NCI-H1105 treated with DMSO at 0.1 percent for 48 hours (cell line): ENCODE measurements at regions not wholly inside any gene's neighbourhood (a gene's known extent, or its start where the extent isn't known, plus 50 kb on each side); places are given as distances from the start of the nearest gene placed in this dataset.

Source experiments
- DNase-seq: peaks from one replicate; lab custom pipeline; 2025; lab: John Stamatoyannopoulos, UW

DNA sequence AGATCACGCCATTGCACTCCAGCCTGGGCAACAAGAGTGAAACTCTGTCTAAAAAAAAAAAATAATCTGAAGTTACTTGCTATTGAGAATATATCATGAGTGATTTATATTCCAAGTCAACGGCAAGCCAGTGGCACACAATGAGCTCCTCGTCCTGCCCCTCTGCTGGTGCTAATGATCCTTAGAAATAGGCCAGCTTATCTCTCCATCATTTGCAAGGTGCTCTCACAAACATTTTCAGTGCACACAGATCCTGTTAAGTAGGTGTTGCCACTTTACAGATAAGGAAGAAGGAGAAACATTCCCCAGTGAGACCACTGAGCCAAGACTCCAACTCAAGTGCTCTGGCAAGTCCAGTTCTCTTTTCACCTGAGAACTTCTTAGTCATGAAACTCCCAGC is 91.3 kb upstream of the GPR45 start:
- DNase-seq = no peak

DNA sequence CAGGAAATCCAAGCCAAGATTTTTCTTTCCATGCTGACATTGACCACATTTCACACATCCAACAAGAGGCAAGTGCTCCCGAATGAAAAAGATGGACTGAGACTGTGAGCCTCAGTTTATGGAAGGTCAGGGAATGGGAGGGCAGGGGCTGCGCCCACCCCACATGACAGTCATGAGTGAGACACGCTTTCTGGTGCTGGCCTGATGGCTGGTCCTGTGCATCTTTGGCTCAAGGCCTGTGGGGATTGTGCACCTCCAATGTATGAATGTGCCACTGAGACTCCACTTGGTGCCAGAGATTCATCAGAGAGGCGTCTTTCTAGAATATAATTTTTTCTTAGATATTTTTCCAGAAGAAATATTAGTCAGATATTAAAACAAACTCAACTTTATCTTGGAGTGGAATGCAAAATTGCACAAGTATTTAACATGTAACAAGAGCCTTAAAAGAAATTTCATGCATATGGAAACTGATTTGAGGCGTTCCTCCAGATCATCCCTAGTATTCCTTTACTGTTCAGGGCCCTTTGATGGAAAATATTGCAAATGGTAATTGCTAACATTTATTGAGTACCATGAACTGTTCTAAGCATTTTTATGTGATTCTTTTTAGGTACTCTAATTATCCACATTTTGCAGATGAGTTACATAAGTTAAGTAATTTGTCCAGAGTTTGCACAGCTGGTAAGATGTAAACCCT is 87.3 kb upstream of the GPR45 start:
- no peak for DNase-seq

DNA sequence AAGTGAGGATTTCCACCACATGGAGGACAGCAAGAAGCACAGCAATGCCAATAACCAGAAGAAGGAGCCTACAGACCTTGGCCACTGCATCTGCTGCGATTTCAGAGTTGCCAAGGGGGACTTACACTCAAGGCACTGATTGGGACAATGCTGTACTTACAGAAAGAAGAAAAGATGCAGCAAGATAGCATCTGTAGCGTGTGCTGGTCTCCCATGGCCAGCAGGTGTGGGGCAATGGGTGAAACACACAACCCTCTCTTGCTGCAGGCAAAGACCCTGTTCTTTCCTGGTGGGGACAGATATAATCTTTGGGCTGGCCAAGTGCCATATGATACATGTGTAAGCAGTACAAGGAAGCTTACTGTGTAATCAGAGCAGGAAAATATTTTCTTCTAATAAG is 85.4 kb upstream of the GPR45 start:
- no peak for DNase-seq

DNA sequence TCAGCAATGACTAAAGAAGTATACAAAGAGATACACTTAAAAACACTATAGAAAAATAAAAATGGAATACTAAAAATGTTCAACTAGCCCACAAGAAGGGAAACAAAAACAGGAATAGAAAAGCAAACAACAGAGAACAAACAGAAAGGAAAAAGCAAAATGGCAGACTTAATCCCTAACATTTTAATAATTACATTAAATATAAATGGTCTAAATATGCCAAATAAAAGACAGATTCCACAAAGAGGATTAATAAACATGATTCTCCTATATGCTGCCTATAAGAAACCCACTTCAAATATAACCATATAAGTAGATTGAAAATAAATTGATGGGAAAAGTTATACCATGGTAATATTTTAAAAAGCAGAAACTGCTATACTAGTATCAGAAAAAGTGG is 83.5 kb upstream of the GPR45 start:
- DNase-seq = no peak

DNA sequence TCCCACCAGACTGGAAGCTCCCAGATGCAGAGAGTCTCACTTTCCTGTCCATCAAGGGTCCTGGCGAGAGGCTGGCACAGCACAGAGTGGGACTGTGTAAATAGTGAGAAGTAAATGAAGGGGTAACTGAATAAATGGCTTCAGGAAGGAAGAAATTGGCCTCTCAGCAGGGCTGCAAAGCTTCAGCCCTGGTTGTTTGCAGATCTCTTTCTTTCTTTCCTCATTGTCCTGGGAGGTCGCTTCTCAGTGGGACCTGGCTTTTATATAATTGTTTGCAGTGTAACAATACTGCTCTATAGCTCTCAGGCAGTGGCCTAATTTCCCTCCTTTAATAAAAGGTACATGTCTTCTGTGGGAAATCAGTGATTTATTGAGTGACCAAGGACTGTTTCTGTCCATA is 74.9 kb upstream of the GPR45 start:
- no peak for DNase-seq

DNA sequence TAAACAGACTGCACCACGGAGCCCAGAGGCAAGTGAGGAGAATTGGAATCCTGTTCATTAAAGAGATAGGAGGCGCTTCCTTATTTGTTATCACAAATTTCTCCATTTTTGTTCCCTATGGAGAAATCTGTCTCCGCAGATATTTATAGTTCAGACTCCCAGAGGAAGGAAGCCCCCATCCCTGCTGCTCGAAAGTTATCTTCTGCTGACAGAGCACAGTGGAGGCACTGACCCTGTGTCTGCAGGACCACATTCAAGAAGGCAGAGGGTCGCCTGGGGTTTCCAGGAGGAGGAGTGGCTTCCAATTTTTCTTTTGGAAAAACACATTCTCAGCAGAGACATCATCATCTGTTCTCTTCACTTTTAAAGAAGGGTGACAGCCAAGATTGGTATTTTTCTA is 73.0 kb upstream of the GPR45 start:
- no peak for DNase-seq

DNA sequence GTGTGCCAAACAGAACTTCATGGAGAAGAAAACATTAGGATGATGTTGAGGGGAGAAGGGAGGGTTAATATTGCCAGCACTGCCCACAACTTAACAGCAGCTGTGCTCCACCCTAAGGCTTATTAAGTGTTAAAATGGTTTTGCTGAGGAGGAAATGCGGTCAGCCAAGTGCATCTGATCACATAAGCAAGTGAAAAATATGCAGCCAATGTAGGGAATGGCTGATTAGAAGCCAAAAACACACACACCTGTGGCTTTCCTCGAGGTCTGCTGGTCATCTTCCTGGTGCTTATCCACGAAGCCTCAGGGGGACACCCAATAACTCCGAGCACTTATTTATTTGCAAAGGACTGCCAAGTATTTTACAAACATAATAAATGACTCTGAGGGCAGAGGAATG is 66.3 kb upstream of the GPR45 start:
- DNase-seq = no peak

DNA sequence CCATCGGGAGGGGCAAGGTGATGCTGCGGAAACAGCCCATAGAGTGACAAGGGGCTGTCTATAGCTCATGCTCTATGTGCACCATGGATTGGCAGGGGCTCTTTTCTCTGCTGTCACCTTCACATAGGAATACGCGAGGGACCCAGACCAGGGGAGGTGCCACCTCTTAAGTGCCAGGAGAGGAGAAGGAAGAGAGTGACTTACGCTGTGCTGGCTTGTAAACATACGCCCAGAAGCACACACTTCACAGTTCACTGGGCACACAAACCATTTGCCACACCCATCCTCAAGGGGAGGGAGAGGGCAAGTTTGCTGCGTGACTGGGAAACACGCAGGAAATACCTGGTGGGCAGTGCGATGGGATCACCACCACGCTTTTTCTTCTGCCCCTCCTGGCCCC is 65.1 kb upstream of the GPR45 start:
- DNase-seq = no peak

DNA sequence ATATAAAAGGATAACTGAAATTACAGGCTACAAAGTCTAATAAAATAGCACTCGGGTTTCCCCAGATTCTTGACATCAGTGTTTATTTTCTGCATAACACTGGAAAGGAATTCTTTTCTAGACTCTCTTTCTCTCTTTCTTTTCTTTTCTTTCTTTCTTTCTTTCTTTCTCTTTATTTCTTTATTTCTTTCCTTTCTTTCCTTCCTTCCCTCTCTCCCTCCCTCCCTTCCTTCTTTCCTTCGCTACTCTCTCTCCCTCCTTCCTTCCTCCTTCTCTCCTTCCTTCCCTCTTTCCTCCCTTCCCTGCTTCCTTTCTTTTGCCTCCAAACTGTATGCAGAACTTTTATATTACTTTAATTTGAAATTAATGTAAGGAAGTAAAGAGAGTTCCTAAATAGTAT is 64.5 kb upstream of the GPR45 start:
- no peak for DNase-seq

DNA sequence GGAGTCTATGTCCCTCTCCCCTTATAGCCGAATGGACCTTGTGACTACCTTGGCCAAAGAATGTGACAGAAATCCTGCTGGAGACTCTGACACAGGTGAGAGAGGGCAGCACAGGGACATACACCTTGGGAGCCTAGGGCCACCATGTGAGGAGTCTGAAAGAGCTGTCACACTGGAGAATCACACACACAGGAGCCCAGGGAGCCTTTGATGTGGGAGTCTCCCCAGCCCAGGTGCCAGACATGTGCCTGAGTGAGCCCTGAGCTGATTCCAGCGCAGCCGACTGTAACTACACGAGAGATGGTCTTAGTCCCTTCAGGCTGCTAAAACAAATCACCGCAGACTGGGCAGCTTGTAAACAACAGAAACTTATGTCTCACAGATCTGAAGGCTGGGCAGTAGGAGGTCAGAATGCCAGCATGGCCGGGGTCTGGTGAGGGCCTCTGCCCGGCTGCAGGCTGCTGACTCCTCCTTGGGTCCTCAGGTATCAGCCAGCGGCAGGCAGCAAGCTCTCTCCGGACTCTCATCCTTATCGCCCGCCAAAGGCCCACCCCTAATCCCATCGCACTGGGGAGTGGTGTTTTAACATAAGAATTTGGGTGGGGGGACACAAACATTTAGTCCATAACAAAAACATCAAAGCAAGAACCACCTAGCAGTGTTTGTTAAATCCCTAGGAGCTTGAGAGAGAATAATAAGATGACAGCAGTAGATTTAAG is 63.8 kb upstream of the GPR45 start:
- no peak for DNase-seq

DNA sequence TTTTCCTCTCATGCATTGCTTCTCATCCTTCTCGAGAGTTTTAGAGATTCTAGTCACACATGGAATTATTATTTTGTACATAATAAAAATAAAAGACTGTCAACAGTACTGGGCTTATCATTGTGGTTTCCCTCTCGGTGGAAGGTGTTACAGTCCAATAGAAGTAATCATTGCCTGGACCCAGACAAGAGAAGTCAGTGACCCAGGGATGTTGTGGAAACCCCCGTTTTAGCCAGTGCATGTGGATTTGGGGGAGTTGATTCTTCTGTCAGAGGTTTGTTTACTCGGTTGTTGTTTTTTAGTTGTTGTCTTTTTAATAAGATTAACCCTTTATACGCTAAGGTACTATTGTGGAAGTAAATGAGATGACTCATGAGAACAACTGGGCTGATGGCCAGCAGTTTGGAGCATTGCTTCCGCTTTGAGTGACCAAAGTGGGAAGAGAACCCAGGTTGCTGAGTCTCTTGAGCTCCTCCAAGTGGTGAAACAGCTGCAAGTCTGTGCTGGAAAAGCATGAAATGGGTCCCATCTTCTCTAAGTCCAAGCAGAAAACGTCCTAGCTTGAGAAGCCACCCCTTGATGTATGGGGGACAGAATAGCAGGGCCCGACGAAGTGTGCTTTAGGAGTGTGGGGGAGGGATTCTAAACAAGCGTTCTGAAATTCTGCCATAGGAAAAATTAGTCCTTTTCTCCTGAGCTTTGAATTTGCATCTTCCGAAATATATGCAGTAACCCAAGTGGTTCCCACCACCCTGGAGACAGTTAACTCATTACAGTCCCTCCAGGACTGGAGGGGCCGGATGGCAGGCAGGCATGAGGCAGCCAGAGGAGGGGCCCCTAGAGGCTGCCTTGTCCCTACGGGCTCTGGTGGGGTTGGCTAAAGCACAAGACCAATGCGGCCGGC is 61.8 kb upstream of the GPR45 start:
- DNase-seq = peak; percentile 45

DNA sequence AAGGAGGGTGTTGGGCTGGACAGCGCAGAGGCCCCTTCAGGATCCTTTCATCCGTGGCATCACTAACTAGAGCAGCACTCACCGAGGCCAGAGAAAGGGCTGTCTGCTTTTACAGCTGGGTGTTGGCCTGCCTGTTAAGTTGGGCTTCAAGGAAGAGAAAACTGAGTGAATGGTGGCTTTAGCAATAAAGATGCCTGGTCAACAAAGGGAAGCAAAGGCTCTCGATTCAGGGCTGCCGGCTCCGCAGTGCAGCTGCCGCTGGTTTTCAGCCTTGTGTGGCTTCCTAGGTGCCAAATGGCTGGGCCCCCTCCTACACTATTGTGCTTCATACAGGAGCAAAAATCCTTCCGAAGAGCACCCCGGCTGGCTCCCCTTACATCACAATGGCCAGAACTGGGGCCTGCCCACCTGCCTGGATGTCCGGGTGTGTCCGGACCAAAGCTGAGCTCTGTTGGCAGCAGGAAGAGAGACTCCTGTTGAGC is 61.0 kb upstream of the GPR45 start:
- no peak for DNase-seq

DNA sequence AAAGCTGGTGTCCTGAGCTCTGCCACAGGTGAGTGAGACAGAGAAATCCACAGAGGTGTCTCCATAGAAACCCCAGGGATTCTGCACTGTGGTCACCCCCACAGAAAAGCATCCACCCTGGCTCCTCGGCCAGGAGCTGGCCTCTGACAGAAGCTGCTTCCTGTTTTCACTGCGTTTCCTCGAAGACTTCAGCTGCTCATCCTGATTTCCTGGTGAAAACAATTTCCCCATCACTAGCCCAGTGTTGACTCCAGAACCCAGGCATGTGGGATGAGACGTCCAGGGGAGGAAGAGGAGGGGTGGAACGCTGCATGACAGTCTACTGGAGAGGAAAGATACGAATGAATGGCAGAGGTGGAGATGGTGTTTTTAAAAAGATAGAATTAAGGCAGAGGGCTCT is 60.3 kb upstream of the GPR45 start:
- no peak for DNase-seq

DNA sequence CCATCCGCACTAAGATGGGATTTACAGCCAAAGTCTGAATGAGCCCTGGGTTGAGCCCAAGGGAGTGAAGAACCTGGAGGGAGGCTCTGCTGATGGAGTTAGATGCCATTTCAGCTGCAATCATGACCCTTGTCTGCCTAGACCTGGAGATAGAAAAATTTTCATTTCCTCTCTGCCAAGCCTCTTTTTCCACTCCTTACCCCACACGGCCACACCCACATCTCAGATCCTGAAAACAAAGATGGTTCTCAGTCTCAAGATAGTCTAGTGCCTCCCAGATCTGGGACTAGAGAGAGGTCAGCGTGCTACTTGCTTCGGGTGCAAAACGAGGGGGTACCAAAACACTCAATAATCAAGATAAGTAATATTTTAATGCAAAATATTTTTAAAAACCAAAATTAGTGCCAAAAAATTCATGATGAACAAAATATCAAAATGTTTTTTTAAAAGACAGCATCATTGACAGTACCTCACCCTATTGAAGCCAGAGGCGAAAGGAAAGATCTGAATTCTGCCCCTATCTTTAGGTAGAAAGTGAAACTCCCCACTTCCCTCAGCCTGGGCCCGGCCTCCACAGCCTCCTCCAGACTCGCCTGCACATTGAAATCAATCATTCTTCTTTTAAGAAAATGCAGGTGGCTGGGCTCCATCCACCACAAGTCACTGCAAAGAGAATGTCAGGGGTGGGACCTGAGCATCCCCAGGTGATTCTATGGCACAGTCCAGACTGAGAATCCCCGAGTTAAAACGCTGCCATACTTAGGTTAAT is 57.8 kb upstream of the GPR45 start:
- no peak for DNase-seq

DNA sequence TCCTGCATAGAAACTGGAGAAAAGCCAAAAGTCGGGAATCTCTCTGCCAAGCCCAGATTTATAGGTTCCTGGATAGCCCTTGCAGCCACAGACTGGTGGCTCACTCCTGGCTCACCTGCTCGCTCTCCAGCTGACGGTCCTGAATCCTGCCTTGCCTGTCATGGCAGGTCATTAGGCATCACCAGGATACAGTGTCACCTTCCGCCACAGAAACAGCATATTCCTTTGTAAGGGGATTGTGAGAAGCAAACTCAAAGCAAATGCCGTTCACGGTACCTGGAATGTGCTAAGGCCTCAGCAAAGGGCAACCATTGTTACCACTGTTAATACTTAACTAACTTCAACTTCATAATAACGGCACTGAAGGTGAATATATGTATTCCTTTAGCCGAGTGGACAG is 57.1 kb upstream of the GPR45 start:
- DNase-seq = peak; percentile 91

DNA sequence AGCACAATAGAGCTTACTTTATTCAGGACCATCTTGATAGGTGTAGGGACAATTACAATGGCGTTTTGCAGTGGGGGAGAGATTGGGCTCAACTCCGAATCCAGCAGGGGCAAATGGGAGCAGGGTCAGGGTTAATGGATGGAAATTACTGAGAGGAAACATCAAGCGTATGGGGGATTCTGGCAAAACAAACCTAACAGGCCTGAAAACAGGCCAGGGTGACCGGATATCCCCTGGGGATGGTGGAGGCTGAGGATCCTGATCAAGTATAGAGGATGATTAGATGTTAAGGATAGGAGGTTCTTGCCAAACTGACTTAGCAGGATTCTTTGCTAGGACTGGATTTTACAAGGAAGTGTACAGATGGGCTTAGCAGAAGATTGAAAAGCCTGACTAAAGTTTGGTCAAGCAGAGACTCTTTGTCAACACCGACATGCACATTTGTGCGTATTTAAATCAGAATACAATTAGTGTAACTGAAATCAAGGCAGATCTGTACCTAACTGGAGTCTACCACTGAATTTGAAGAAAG is 54.5 kb upstream of the GPR45 start:
- no peak for DNase-seq

DNA sequence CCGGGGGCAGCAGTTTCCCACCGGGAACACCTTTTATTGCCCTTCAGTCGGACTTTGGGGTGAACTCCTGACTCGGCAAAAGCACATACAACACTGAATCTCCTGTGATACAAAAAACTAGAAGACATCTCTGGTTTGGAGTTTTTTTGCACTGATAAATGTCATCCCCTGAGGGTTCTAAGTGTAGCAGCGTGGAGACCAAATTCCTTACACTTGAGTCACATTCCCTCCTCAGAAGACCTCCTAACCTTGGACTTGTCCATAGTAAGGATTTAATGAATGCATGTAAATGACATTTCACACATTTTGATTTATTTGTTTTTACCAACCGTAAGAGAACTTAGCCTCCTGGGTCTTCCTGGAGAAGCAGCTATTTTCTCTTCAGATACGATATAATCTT is 54.0 kb upstream of the GPR45 start:
- no peak for DNase-seq

DNA sequence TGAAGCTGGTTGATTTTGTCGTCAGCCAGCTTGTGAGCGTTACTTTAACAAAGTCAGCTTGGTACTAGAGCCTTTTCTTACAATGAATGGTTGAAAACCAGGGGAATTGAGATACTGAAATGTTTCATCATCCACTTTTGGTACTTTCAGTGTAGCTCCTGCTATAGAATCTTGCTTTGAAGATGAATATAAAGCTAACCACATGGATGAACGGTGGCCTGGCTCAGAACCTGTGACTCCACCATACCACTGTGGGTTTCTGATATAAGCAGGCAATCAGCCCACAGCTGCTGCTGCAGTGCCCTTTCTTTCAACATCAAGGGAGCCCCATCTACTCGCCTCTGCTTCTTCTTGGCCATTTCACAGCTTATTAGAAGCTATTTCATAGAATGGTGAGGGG is 53.2 kb upstream of the GPR45 start:
- no peak for DNase-seq
